IMR-90 (cell line): ENCODE measurements at regions not wholly inside any gene's neighbourhood (a gene's known extent, or its start where the extent isn't known, plus 50 kb on each side); places are given as distances from the start of the nearest gene placed in this dataset.

Experiments
- ATAC-seq: fragments of 200-7000 bp; cut with Tn5 transposase; 2 replicates; pipeline ENCODE4 v1.9.1; 2020; ENCODE audit warnings: low read depth, mild to moderate bottlenecking, moderate library complexity
- BruUV-seq: library from RNA; stranded (reverse); fragments of 400-500 nt; replicated peaks from 2 replicates; lab custom pipeline; 2021; lab: Mats Ljungman, UMichigan
- CTCF ChIA-PET: fragments of 300-600 bp; formaldehyde crosslinking; extraction: SDS; loops from one replicate; lab custom pipeline; 2021; ENCODE audit warnings: antibody characterized with exemption; lab: Yijun Ruan, JAX
- POLR2A ChIA-PET: fragments of 300-600 bp; sonication (Branson Sonifier 250); formaldehyde crosslinking; loops from one replicate; lab custom pipeline; 2022; ENCODE audit warnings: antibody characterized with exemption; ENCODE audit not compliant: unreplicated experiment; lab: Charles Lee
- DNase-seq: peaks from one replicate; pipeline ENCODE4 v3.0.0; 2013
- H2AFZ ChIP-seq: replicated peaks from 2 replicates; pipeline ENCODE3; 2013; ENCODE audit warnings: low read length, mild to moderate bottlenecking; ENCODE audit not compliant: poor library complexity
- H2AK5ac ChIP-seq: 2 replicates; pipeline ENCODE4 v1.6.1; 2013; ENCODE audit warnings: low read depth, low read length, inconsistent platforms
- H2AK9ac ChIP-seq: replicated peaks from 2 replicates; pipeline ENCODE3; 2013; ENCODE audit warnings: mild to moderate bottlenecking, low read depth, low read length, moderate library complexity; ENCODE audit not compliant: poor library complexity
- H2BK120ac ChIP-seq: 2 replicates; pipeline ENCODE4 v1.6.1; 2013; ENCODE audit warnings: low read depth, low read length, inconsistent platforms
- H2BK15ac ChIP-seq: 3 replicates; pipeline ENCODE4 v1.6.1; 2013; ENCODE audit warnings: low read depth, low read length, inconsistent platforms
- H2BK20ac ChIP-seq: 2 replicates; pipeline ENCODE4 v1.6.1; 2013; ENCODE audit warnings: low read depth, mild to moderate bottlenecking, inconsistent platforms, low read length, moderate library complexity
- H2BK5ac ChIP-seq: 2 replicates; pipeline ENCODE4 v1.6.1; 2013; ENCODE audit warnings: mild to moderate bottlenecking, low read depth, low read length, inconsistent platforms; ENCODE audit not compliant: poor library complexity, severe bottlenecking
- H3K14ac ChIP-seq: replicated peaks from 2 replicates; pipeline ENCODE4 v1.6.1; 2013; ENCODE audit warnings: low read depth, low read length, inconsistent platforms
- H3K18ac ChIP-seq: 2 replicates; pipeline ENCODE4 v1.6.1; 2013; ENCODE audit warnings: low read depth, low read length, control low read depth
- H3K23ac ChIP-seq: 2 replicates; pipeline ENCODE4 v1.6.1; 2013; ENCODE audit warnings: low read depth, low read length, inconsistent platforms
- H3K27ac ChIP-seq: 2 replicates; pipeline ENCODE4 v1.5.1; 2013; ENCODE audit warnings: mild to moderate bottlenecking, control low read depth, low read length; ENCODE audit not compliant: insufficient read depth
- H3K27me3 ChIP-seq: 2 replicates; pipeline ENCODE4 v1.6.1; 2013; ENCODE audit warnings: low read length; ENCODE audit not compliant: control insufficient read depth, insufficient read depth
- H3K36me3 ChIP-seq: 2 replicates; pipeline ENCODE4 v1.6.1; 2013; ENCODE audit warnings: low read length, mixed read lengths; ENCODE audit not compliant: control insufficient read depth, insufficient read depth
- H3K4ac ChIP-seq: 2 replicates; pipeline ENCODE4 v1.6.1; 2013; ENCODE audit warnings: low read depth, low read length, inconsistent platforms
- H3K4me1 ChIP-seq: 2 replicates; pipeline ENCODE4 v1.6.1; 2013; ENCODE audit warnings: low read length, mixed read lengths; ENCODE audit not compliant: control insufficient read depth, insufficient read depth
- H3K4me2 ChIP-seq: 2 replicates; pipeline ENCODE4 v1.6.1; 2013; ENCODE audit warnings: low read depth, mild to moderate bottlenecking, control low read depth, low read length, moderate library complexity
- H3K4me3 ChIP-seq: 2 replicates; pipeline ENCODE4 v1.5.1; 2013; ENCODE audit warnings: low read depth, mild to moderate bottlenecking, control low read depth, low read length, moderate library complexity; ENCODE audit not compliant: insufficient read depth
- H3K56ac ChIP-seq: 2 replicates; pipeline ENCODE4 v1.6.1; 2013; ENCODE audit warnings: low read length, inconsistent platforms; ENCODE audit not compliant: insufficient read depth; ENCODE audit errors: extremely low read depth
- H3K79me1 ChIP-seq, 2 experiments: 2 replicates each; pipeline ENCODE4 v1.6.1; 2013; ENCODE audit warnings: low read length in 2 of 2, inconsistent platforms in 1 of 2, low read depth in 1 of 2
- H3K9ac ChIP-seq: 2 replicates; pipeline ENCODE4 v1.6.1; 2013; ENCODE audit warnings: low read depth, low read length, control low read depth
- H3K9me1 ChIP-seq: 2 replicates; pipeline ENCODE4 v1.6.1; 2013; ENCODE audit warnings: low read length, inconsistent platforms; ENCODE audit not compliant: insufficient read depth
- H3K9me3 ChIP-seq: 2 replicates; pipeline ENCODE4 v1.6.1; 2013; ENCODE audit warnings: low read length; ENCODE audit not compliant: control insufficient read depth, insufficient read depth
- H4K20me1 ChIP-seq: 2 replicates; pipeline ENCODE4 v1.6.1; 2013; ENCODE audit warnings: low read length, inconsistent platforms; ENCODE audit not compliant: insufficient read depth
- H4K5ac ChIP-seq: 2 replicates; pipeline ENCODE4 v1.6.1; 2013; ENCODE audit warnings: mild to moderate bottlenecking, low read depth, low read length, control low read depth
- H4K8ac ChIP-seq, 2 experiments: 2 replicates each; pipeline ENCODE4 v1.6.1; 2013; ENCODE audit warnings: low read depth in 2 of 2, low read length in 2 of 2, control low read depth in 1 of 2, inconsistent platforms in 1 of 2
- H4K91ac ChIP-seq: 2 replicates; pipeline ENCODE4 v1.6.1; 2013; ENCODE audit warnings: low read depth, low read length, inconsistent platforms; ENCODE audit not compliant: insufficient read depth
- BHLHE40 ChIP-seq: fragments of 150-350 bp; IDR thresholded peaks from 2 replicates; pipeline ENCODE4 v1.6.1; 2016; ENCODE audit warnings: mild to moderate bottlenecking, low read depth, low read length
- CEBPB ChIP-seq: IDR thresholded peaks from 2 replicates; pipeline ENCODE4 v1.6.1; 2012; ENCODE audit warnings: low read depth, low read length, improper control_type of control experiment
- CHD1 ChIP-seq: IDR thresholded peaks from 2 replicates; pipeline ENCODE4 v1.6.1; 2012; ENCODE audit warnings: low read depth, low read length, improper control_type of control experiment
- CTCF ChIP-seq: conservative IDR thresholded peaks from 2 replicates; pipeline ENCODE4 v1.5.1; 2012; ENCODE audit warnings: mild to moderate bottlenecking, low read depth, low read length, improper control_type of control experiment
- ELK1 ChIP-seq: fragments of 150-350 bp; IDR thresholded peaks from 2 replicates; pipeline ENCODE4 v1.6.1; 2016; ENCODE audit warnings: low read depth, mild to moderate bottlenecking, low read length, moderate library complexity, borderline replicate concordance
- FOS ChIP-seq: fragments of 150-350 bp; IDR thresholded peaks from 2 replicates; pipeline ENCODE4 v1.6.1; 2016; ENCODE audit warnings: low read depth, low read length
- MAFK ChIP-seq: IDR thresholded peaks from 2 replicates; pipeline ENCODE4 v1.6.1; 2012; ENCODE audit warnings: low read depth, low read length, improper control_type of control experiment
- MAZ ChIP-seq: IDR thresholded peaks from 2 replicates; pipeline ENCODE4 v1.6.1; 2012; ENCODE audit warnings: low read depth, mild to moderate bottlenecking, low read length, improper control_type of control experiment, moderate library complexity, borderline replicate concordance
- MXI1 ChIP-seq: IDR thresholded peaks from 2 replicates; pipeline ENCODE4 v1.6.1; 2012; ENCODE audit warnings: low read depth, mild to moderate bottlenecking, low read length, moderate library complexity, borderline replicate concordance
- NFE2L2 ChIP-seq: fragments of 150-350 bp; IDR thresholded peaks from 2 replicates; pipeline ENCODE4 v1.6.1; 2016; ENCODE audit warnings: low read depth, mild to moderate bottlenecking, low read length
- POLR2A ChIP-seq: IDR thresholded peaks from 2 replicates; pipeline ENCODE4 v1.6.1; 2012; ENCODE audit warnings: mild to moderate bottlenecking, low read depth, low read length
- RAD21 ChIP-seq: IDR thresholded peaks from 2 replicates; pipeline ENCODE4 v1.6.1; 2012; ENCODE audit warnings: low read length, improper control_type of control experiment
- RCOR1 ChIP-seq: IDR thresholded peaks from 2 replicates; pipeline ENCODE4 v1.6.1; 2012; ENCODE audit warnings: mild to moderate bottlenecking, low read length, improper control_type of control experiment; ENCODE audit not compliant: insufficient replicate concordance
- RFX5 ChIP-seq: IDR thresholded peaks from 2 replicates; pipeline ENCODE4 v1.8.0; 2012; ENCODE audit warnings: low read depth, mild to moderate bottlenecking, low read length, moderate library complexity
- SMC3 ChIP-seq: fragments of 150-350 bp; IDR thresholded peaks from 2 replicates; pipeline ENCODE4 v1.6.1; 2016; ENCODE audit warnings: low read depth, mild to moderate bottlenecking, antibody characterized with exemption, low read length, moderate library complexity
- USF2 ChIP-seq: fragments of 150-350 bp; IDR thresholded peaks from 2 replicates; pipeline ENCODE4 v1.6.1; 2017; ENCODE audit warnings: mild to moderate bottlenecking, antibody characterized with exemption, low read length, low read depth
- WGBS, 2 experiments: methylation state at CpG; one replicate each; pipeline versions ENCODE4 v1.1.5 to v1.1.7; 2013; ENCODE audit warnings: missing lambda C conversion rate in 2 of 2; ENCODE audit not compliant: insufficient read length in 1 of 2; ENCODE audit errors: extremely low coverage in 2 of 2; 5-methylcytosine and 5-hydroxymethylcytosine counted together
- dilution Hi-C: fragments of 300-500 bp; cut with HindIII; formaldehyde crosslinking; loops from one replicate; pipeline ENCODE4 v1.14.3; 2018; ENCODE audit warnings: low sequenced_read_pairs; ENCODE audit not compliant: unreplicated experiment
- in situ Hi-C: fragments of 300-500 bp; cut with MboI; formaldehyde crosslinking; loops from 3 replicates; pipeline ENCODE4 v1.14.3; 2019; ENCODE audit warnings: low sequenced_read_pairs, inconsistent platforms, mixed read lengths
- intact Hi-C: fragments of 100-400 bp; cut with micrococcal nuclease; formaldehyde crosslinking; loops from 2 replicates; pipeline ENCODE4 v1.10.0; 2022

GRCh38 chr10:21020545-21020944, 123.4 kb upstream of the NEBL start:
- in situ Hi-C loops: no loop called here
- H3K9me1 ChIP-seq: no peaks in the 10 kb centered on the region
- H3K36me3 ChIP-seq: no peaks in the 10 kb centered on the region
- H3K18ac ChIP-seq: no peak overlapping the region
- H3K4me2 ChIP-seq: no peak overlapping the region
- ATAC-seq: no peak
- CTCF ChIA-PET: no interaction called here
- POLR2A ChIA-PET: no interaction called here
- no peak for TF ChIP-seq MAZ
- no peak for TF ChIP-seq POLR2A
- no peak for TF ChIP-seq RCOR1
- no peak for TF ChIP-seq RAD21
- TF ChIP-seq FOS: no peak
- TF ChIP-seq CHD1: no peak
- no peak for TF ChIP-seq MAFK
- TF ChIP-seq USF2: no peak
- no peak for TF ChIP-seq CTCF
- TF ChIP-seq CEBPB: no peak
- TF ChIP-seq ELK1: no peak
- TF ChIP-seq SMC3: no peak
- TF ChIP-seq RFX5: no peak
- TF ChIP-seq BHLHE40: no peak
- TF ChIP-seq MXI1: no peak
- no peak for TF ChIP-seq NFE2L2
- H3K9me3 ChIP-seq: peaks cover 7% of the 10 kb centered on the region
- intact Hi-C loops: no loop called here
- no peak overlapping the region for H3K23ac ChIP-seq
- H3K4me1 ChIP-seq: no peaks in the 10 kb centered on the region
- H3K14ac ChIP-seq: no peak overlapping the region
- no peak overlapping the region for H3K4me3 ChIP-seq
- H4K91ac ChIP-seq: no peak overlapping the region
- BruUV-seq: no TSS peak
- no peak for DNase-seq
- H4K20me1 ChIP-seq: no peaks in the 10 kb centered on the region
- H3K4ac ChIP-seq: no peak overlapping the region
- no peak overlapping the region for H3K27ac ChIP-seq
- H2BK20ac ChIP-seq: no peak overlapping the region
- H4K8ac ChIP-seq: no peak overlapping the region
- peak overlapping the region; percentile 57 for H2AK9ac ChIP-seq
- no peaks in the 10 kb centered on the region for H3K79me1 ChIP-seq
- H2AFZ ChIP-seq: no peak overlapping the region
- H2BK15ac ChIP-seq: no peak overlapping the region
- no peak overlapping the region for H2AK5ac ChIP-seq
- no peak overlapping the region for H3K56ac ChIP-seq
- no peak overlapping the region for H2BK120ac ChIP-seq
- dilution Hi-C loops: no loop called here
- 76% methylated on average over 7 of the region's 7 CpGs; no CpG with 5 or more reads in 1 of the 2 experiments for WGBS, 2 experiments
- no peak overlapping the region for H4K5ac ChIP-seq
- H3K9ac ChIP-seq: no peak overlapping the region
- no peaks in the 10 kb centered on the region for H3K27me3 ChIP-seq
- no peak overlapping the region for H2BK5ac ChIP-seq
